ENCODE measurements at regions not wholly inside any gene's neighbourhood (a gene's known extent, or its start where the extent isn't known, plus 50 kb on each side); places are given as distances from the start of the nearest gene placed in this dataset.

- H3K79me2 ChIP-seq (ENCODE audit: insufficient read depth, low read length) = no peaks in the 10 kb centered on the region
- no peak overlapping the region for H3K4me3 ChIP-seq (replicated peaks in 1 of 2; ENCODE audit: low read depth in 1 of 2, low read length in 2 of 2)
- no peak overlapping the region for H3K4me2 ChIP-seq (ENCODE audit: low read length)
- no TSS peak for BruUV-seq (replicated peaks)
- no peaks in the 10 kb centered on the region for H3K9me3 ChIP-seq (ENCODE audit: control insufficient read depth in 1 of 2, insufficient read depth in 1 of 2, low read depth in 1 of 2, low read length in 2 of 2)
- ChIA-PET CTCF (no interaction called here), POLR2A (no interaction called here), RAD21 (ENCODE audit: low non-redundant PET in 1 of 2, low total read pairs in 2 of 2, uncharacterized antibody in 2 of 2, unreplicated experiment in 2 of 2) (no interaction called here)
- H3K27ac ChIP-seq (ENCODE audit: low read depth, low read length) = no peak overlapping the region
- H2AFZ ChIP-seq (ENCODE audit: low read depth, low read length, poor library complexity, severe bottlenecking) = no peak overlapping the region
- no peak for DNase-seq (ENCODE audit: low read depth, low spot score)
- no peaks in the 10 kb centered on the region for H3K4me1 ChIP-seq (ENCODE audit: control insufficient read depth in 1 of 2, insufficient read depth in 2 of 2, low read length in 2 of 2)
- intact Hi-C loops (cut with micrococcal nuclease) = no loop called here
- no peak overlapping the region for H3K9ac ChIP-seq (ENCODE audit: low read length)
- H3K27me3 ChIP-seq (ENCODE audit: insufficient read depth, low read length) = peaks cover 5% of the 10 kb centered on the region; the same call in 1 of the 2 replicates
- TF ChIP-seq CTCF (IDR thresholded peaks at IDR 0.05 in 2 of 3, conservative IDR thresholded peaks at IDR 0.05 in 1 of 3; ENCODE audit: borderline replicate concordance in 1 of 3, insufficient read depth in 1 of 3, low read depth in 2 of 3, low read length in 2 of 3) (no peak), SRF (IDR thresholded peaks at IDR 0.05; ENCODE audit: low read depth) (no peak), YY1 (IDR thresholded peaks at IDR 0.05; ENCODE audit: extremely low read depth, insufficient replicate concordance, low read depth, low read length) (no peak), POLR2A (IDR thresholded peaks at IDR 0.05; ENCODE audit: borderline replicate concordance, extremely low read depth, insufficient read depth, insufficient read length) (no peak), EGR1 (IDR thresholded peaks at IDR 0.05; ENCODE audit: low read depth) (no peak), ATF3 (IDR thresholded peaks at IDR 0.05) (no peak), ZNF274 (IDR thresholded peaks at IDR 0.05; ENCODE audit: low read depth, low read length) (no peak), REST (IDR thresholded peaks at IDR 0.05; ENCODE audit: low read depth) (no peak), RAD21 (IDR thresholded peaks at IDR 0.05; ENCODE audit: low read depth) (no peak), EZH2 (IDR thresholded peaks at IDR 0.05) (no peak), POLR2AphosphoS5 (IDR thresholded peaks at IDR 0.05; ENCODE audit: low read depth, low read length) (no peak), CBX3 (IDR thresholded peaks at IDR 0.05; ENCODE audit: low read depth) (no peak), CEBPB (IDR thresholded peaks at IDR 0.05; ENCODE audit: low read depth) (no peak), ZFX (IDR thresholded peaks at IDR 0.05) (no peak), FOSL1 (IDR thresholded peaks at IDR 0.05; ENCODE audit: low read depth) (no peak), EZH2phosphoT487 (IDR thresholded peaks at IDR 0.05; ENCODE audit: borderline replicate concordance) (no peak), ZBTB33 (IDR thresholded peaks at IDR 0.05; ENCODE audit: extremely low read depth, insufficient replicate concordance, low read length) (no peak), SP1 (IDR thresholded peaks at IDR 0.05; ENCODE audit: low read depth) (no peak), JUND (IDR thresholded peaks at IDR 0.05) (no peak)
- no peak for ATAC-seq
- no peaks in the 10 kb centered on the region for H3K36me3 ChIP-seq (ENCODE audit: control insufficient read depth in 1 of 2, insufficient read depth in 2 of 2, low read length in 2 of 2)
- no peaks in the 10 kb centered on the region for H4K20me1 ChIP-seq (ENCODE audit: insufficient read depth)
- H3K9me2 ChIP-seq (ENCODE audit: insufficient read depth) = no peaks in the 10 kb centered on the region
These were observed 100.1 kb downstream of the SCP2D1 start for GRCh38 chr20:18913701-18914100.
